ENCODE measurements at regions not wholly inside any gene's neighbourhood (a gene's known extent, or its start where the extent isn't known, plus 50 kb on each side); places are given as distances from the start of the nearest gene placed in this dataset.

DNA sequence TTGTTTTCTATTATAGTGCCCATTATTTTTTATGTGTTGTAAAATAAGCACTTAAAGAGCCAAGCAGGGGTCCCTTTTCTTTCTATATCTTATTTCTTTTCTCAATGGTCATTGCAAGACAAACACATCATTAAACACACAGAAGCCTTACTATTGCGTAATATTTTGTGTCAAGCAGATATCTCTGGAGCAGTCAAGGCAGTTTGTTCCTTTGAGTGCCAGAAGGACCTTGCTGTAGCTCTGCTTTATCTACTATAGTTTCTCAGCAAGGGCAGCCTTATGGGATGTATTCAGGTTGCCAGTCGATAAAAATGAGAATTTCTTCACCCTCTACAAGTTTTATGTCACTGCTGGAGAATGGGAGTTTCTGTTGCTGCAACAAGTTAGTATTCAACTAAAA is 319.3 kb downstream of the TDRD3 start:
- TF ChIP-seq, protein P1, sequence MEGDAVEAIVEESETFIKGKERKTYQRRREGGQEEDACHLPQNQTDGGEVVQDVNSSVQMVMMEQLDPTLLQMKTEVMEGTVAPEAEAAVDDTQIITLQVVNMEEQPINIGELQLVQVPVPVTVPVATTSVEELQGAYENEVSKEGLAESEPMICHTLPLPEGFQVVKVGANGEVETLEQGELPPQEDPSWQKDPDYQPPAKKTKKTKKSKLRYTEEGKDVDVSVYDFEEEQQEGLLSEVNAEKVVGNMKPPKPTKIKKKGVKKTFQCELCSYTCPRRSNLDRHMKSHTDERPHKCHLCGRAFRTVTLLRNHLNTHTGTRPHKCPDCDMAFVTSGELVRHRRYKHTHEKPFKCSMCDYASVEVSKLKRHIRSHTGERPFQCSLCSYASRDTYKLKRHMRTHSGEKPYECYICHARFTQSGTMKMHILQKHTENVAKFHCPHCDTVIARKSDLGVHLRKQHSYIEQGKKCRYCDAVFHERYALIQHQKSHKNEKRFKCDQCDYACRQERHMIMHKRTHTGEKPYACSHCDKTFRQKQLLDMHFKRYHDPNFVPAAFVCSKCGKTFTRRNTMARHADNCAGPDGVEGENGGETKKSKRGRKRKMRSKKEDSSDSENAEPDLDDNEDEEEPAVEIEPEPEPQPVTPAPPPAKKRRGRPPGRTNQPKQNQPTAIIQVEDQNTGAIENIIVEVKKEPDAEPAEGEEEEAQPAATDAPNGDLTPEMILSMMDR (conservative IDR thresholded peaks at IDR 0.05; ENCODE audit: low read length): no peak
- TF ChIP-seq EZH2phosphoT487 (IDR thresholded peaks at IDR 0.05; ENCODE audit: borderline replicate concordance, low read depth, low read length): no peak
- H3K4me3 ChIP-seq (ENCODE audit: low read depth, low read length, poor library complexity, severe bottlenecking): no peak overlapping the region
- no peaks in the 10 kb centered on the region for H3K4me1 ChIP-seq (ENCODE audit: insufficient read depth, low read length, poor library complexity, severe bottlenecking)
- H3K79me2 ChIP-seq (ENCODE audit: insufficient read depth, low read depth, low read length): no peaks in the 10 kb centered on the region
- H3K9me3 ChIP-seq (ENCODE audit: low read length): no peaks in the 10 kb centered on the region
- DNase-seq (ENCODE audit: low spot score): no peak
- no peaks in the 10 kb centered on the region for H4K20me1 ChIP-seq (ENCODE audit: insufficient read depth, low read length)
- H2AFZ ChIP-seq (ENCODE audit: low read length): no peak overlapping the region
- no peaks in the 10 kb centered on the region for H3K9me2 ChIP-seq (ENCODE audit: insufficient read depth, low read length)
- ChIA-PET CTCF (ENCODE audit: unreplicated experiment) (no interaction called here), POLR2A (interaction anchor here (0.5 kb wide), 1 partner anchor 46 kb away, joined by 3 read pairs; no protein-coding TSS in a partner anchor)
- intact Hi-C loops (cut with micrococcal nuclease; ENCODE audit: unreplicated experiment): no loop called here
- no peak overlapping the region for H3K27ac ChIP-seq (ENCODE audit: low read depth, low read length, poor library complexity, severe bottlenecking)
- no TSS peak for BruUV-seq (replicated peaks)
- no peaks in the 10 kb centered on the region for H3K36me3 ChIP-seq (ENCODE audit: insufficient read depth, low read length)
- no peak overlapping the region for H3K4me2 ChIP-seq (ENCODE audit: low read length)

DNA sequence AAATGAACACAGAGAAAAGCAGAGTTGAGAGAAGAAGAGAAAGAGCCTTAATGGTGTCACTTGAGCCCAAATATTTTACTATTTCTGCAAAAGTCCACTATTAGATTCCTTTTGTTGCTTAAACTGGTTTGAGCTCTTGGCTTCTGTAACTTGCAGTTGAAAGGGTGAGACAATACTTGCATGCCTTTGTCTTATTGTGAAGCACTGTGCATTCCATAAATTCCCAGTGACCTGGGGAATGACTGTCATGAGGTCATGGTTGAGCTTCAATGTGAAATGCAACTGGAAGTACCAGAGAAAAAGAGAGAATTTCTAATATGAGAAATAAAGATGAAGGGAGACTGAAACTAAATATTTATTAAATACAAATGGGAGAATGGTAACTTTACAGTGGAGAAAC is 310.9 kb downstream of the TDRD3 start:
- intact Hi-C loops (cut with micrococcal nuclease; ENCODE audit: unreplicated experiment): no loop called here
- Histone ChIP-seq H3K9me3 (ENCODE audit: low read length) (no peaks in the 10 kb centered on the region), H3K4me2 (ENCODE audit: low read length) (no peak overlapping the region), H3K4me3 (ENCODE audit: low read depth, low read length, poor library complexity, severe bottlenecking) (no peak overlapping the region), H3K36me3 (ENCODE audit: insufficient read depth, low read length) (no peaks in the 10 kb centered on the region), H2AFZ (ENCODE audit: low read length) (no peak overlapping the region), H3K4me1 (ENCODE audit: insufficient read depth, low read length, poor library complexity, severe bottlenecking) (no peaks in the 10 kb centered on the region), H3K27ac (ENCODE audit: low read depth, low read length, poor library complexity, severe bottlenecking) (no peak overlapping the region), H3K79me2 (ENCODE audit: insufficient read depth, low read depth, low read length) (no peaks in the 10 kb centered on the region), H3K9me2 (ENCODE audit: insufficient read depth, low read length) (no peaks in the 10 kb centered on the region), H4K20me1 (ENCODE audit: insufficient read depth, low read length) (no peaks in the 10 kb centered on the region)
- POLR2A ChIA-PET: no interaction called here
- CTCF ChIA-PET (ENCODE audit: unreplicated experiment): no interaction called here
- no peak for DNase-seq (ENCODE audit: low spot score)
- no peak for TF ChIP-seq EZH2phosphoT487 (IDR thresholded peaks at IDR 0.05; ENCODE audit: borderline replicate concordance, low read depth, low read length)
- TF ChIP-seq, protein P1 (conservative IDR thresholded peaks at IDR 0.05; ENCODE audit: low read length): no peak
- no TSS peak for BruUV-seq (replicated peaks)

DNA sequence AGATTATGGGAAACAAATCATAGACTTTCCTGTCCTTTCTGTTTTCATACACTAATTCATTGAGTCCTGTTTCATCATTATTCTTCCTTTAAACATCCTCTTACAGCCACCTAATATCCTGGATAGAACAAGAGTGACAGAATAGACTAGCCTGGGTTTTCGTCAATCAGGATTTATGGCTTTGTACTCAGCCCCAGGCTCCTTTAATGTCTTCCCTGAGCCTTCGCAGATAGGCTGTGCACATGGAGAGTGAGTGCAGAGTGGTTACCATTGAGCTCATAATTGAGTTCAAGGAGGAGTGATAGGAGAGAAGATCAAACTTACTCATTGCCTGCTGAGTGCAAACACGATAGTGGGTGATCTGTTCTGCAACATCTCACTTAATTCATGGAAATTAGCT is 304.9 kb downstream of the TDRD3 start:
- POLR2A ChIA-PET: interaction anchor here (0.6 to 1.0 kb wide), 3 partner anchors 56 to 752 kb away, joined by 3 to 6 read pairs (median 5); no protein-coding TSS in a partner anchor

More for the DNA sequence above, 304.9 kb downstream of the TDRD3 start:
- no peak for TF ChIP-seq EZH2phosphoT487 (IDR thresholded peaks at IDR 0.05; ENCODE audit: borderline replicate concordance, low read depth, low read length)
- TF ChIP-seq, protein P1 (conservative IDR thresholded peaks at IDR 0.05; ENCODE audit: low read length): no peak
- H3K9me3 ChIP-seq (ENCODE audit: low read length): no peaks in the 10 kb centered on the region
- no peak for DNase-seq (ENCODE audit: low spot score)
- no peaks in the 10 kb centered on the region for H3K79me2 ChIP-seq (ENCODE audit: insufficient read depth, low read depth, low read length)
- no peak overlapping the region for H3K4me2 ChIP-seq (ENCODE audit: low read length)
- no peak overlapping the region for H2AFZ ChIP-seq (ENCODE audit: low read length)
- CTCF ChIA-PET (ENCODE audit: unreplicated experiment): no interaction called here
- H3K36me3 ChIP-seq (ENCODE audit: insufficient read depth, low read length): no peaks in the 10 kb centered on the region
- intact Hi-C loops (cut with micrococcal nuclease; ENCODE audit: unreplicated experiment): no loop called here
- H3K4me3 ChIP-seq (ENCODE audit: low read depth, low read length, poor library complexity, severe bottlenecking): no peak overlapping the region
- no peaks in the 10 kb centered on the region for H4K20me1 ChIP-seq (ENCODE audit: insufficient read depth, low read length)
- no peaks in the 10 kb centered on the region for H3K4me1 ChIP-seq (ENCODE audit: insufficient read depth, low read length, poor library complexity, severe bottlenecking)
- no TSS peak for BruUV-seq (replicated peaks)
- H3K27ac ChIP-seq (ENCODE audit: low read depth, low read length, poor library complexity, severe bottlenecking): no peak overlapping the region
- no peaks in the 10 kb centered on the region for H3K9me2 ChIP-seq (ENCODE audit: insufficient read depth, low read length)
